Subcutaneous abdominal adipose tissue (tissue), 5 donors: ENCODE measurements at regions not wholly inside any gene's neighbourhood (a gene's known extent, or its start where the extent isn't known, plus 50 kb on each side); places are given as distances from the start of the nearest gene placed in this dataset.
"Not testable (repeated sequence)": the region's sequence is repeated elsewhere in the genome, so short reads cannot be mapped to it uniquely, and the experiment has no call there.

Experiments
- H3K27ac ChIP-seq: one replicate; pipeline ENCODE4 v1.7.0; 2013; ENCODE audit warnings: low read depth, mild to moderate bottlenecking, inconsistent platforms, low read length, moderate library complexity
- H3K27me3 ChIP-seq, 5 donors: one replicate each; pipeline ENCODE4 v1.7.0; 2013; ENCODE audit warnings: low read length in 5 of 5, inconsistent platforms in 1 of 5; ENCODE audit not compliant: control insufficient read depth in 5 of 5, insufficient read depth in 4 of 5
- H3K36me3 ChIP-seq, 5 donors: one replicate each; pipeline ENCODE4 v1.7.0; 2013; ENCODE audit warnings: low read length in 5 of 5; ENCODE audit not compliant: control insufficient read depth in 5 of 5, insufficient read depth in 5 of 5
- H3K4me1 ChIP-seq, 5 donors: one replicate each; pipeline ENCODE4 v1.7.0; 2013; ENCODE audit warnings: low read length in 5 of 5, mild to moderate bottlenecking in 3 of 5, moderate library complexity in 1 of 5; ENCODE audit not compliant: control insufficient read depth in 5 of 5, insufficient read depth in 5 of 5
- H3K4me3 ChIP-seq, 5 donors: one replicate each; pipeline ENCODE4 v1.7.0; 2013; ENCODE audit warnings: low read length in 5 of 5, low read depth in 1 of 5
- H3K9ac ChIP-seq, 5 donors: one replicate each; pipeline ENCODE4 v1.7.0; 2013; ENCODE audit warnings: low read length in 5 of 5, mild to moderate bottlenecking in 4 of 5, moderate library complexity in 3 of 5
- H3K9me3 ChIP-seq, 5 donors: one replicate each; pipeline ENCODE4 v1.7.0; 2013; ENCODE audit warnings: low read length in 5 of 5; ENCODE audit not compliant: control insufficient read depth in 5 of 5
- donor health status: healthy.
- donor health status: healthy.
- donor health status: healthy.
- donor health status: healthy.
- donor health status: healthy.

DNA sequence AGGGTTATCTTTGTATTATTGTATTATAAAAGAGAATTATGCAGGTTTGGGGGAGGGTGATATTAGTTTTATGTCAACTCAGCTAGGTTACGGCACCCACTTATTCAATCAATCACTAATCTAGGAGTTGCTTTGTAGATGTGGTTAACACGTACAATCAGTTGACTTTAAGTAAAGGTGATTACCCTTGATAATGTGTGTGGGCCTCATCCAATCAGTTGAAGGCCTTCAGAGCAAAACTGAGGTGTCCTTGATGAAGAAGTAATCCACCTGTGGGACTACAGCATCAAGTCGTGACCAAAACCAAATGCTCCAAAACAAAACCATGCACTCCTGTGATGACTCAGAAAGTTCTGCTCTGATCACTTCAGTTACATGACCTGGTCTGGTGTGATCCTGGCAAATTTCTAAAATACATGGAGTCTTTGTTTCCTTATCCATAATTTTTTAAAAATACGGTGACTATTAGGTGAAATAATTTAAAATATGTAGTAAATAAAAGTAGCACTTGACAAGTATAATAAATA is 114.1 kb downstream of the IYD start:
- H3K36me3 ChIP-seq, result no peaks in the 10 kb centered on the region
- peaks cover 0 to 5% (median 0%) of the 10 kb centered on the region in 5 donors for H3K9me3 ChIP-seq
- H3K4me1 ChIP-seq, result peaks cover 0 to 26% (median 3%) of the 10 kb centered on the region in 5 donors
- no peak overlapping the region for H3K27ac ChIP-seq
- no peaks in the 10 kb centered on the region for H3K27me3 ChIP-seq
- H3K9ac ChIP-seq, result no peak overlapping the region
- no peak overlapping the region for H3K4me3 ChIP-seq

DNA sequence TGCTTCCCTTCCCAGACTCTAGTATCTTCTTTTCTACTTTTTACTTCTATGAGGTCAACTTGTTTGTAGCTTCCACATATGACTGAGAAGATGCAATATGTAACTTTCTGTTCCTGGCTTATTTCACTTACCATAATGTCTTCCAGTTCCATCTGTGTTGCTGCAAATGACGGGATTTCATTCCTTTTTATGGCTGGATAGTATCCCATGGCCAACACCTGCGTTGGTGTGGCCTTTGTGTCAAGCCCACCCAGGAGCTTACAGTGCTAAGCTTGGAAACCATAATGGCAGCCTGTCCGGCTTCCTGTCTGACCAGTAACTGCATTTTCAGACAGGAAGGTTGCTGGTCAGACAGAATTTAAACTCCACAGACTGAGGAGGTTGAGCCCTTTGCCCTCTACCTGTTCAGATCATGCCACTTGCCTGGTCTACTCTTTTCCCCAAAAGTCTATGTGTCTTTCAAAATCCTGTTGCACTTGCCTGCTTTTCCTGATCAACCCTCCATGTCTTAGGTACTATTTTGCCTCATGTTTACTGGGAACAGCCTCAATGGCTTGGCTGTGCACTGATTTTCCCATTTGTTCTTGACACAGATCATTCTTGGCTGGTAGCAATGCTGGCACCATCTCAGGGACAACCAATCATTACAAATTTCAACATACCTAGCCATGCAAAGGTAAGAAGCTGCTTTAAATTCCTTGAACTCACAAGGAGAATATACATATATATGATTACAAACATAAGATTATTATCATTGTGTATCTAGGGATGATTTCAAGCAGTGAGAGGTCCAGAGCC is 114.3 kb upstream of the PLEKHG1 start:
- H3K27ac ChIP-seq, result peak overlapping the region; percentile 26
- H3K4me3 ChIP-seq, result no peak overlapping the region

GRCh38 chr6:150486048-150486447 is 113.6 kb upstream of the PLEKHG1 start:
- H3K4me1 ChIP-seq, result peaks cover 0 to 17% (median 0%) of the 10 kb centered on the region in 5 donors
- no peak overlapping the region for H3K9ac ChIP-seq
- H3K27ac ChIP-seq, result peak overlapping the region; percentile 26
- no peaks in the 10 kb centered on the region for H3K9me3 ChIP-seq
- no peak overlapping the region for H3K4me3 ChIP-seq
- no peaks in the 10 kb centered on the region for H3K27me3 ChIP-seq
- no peaks in the 10 kb centered on the region for H3K36me3 ChIP-seq

More for the DNA sequence above, 114.3 kb upstream of the PLEKHG1 start:
- peaks cover 0 to 17% (median 0%) of the 10 kb centered on the region in 5 donors for H3K4me1 ChIP-seq
- no peaks in the 10 kb centered on the region for H3K36me3 ChIP-seq
- no peaks in the 10 kb centered on the region for H3K27me3 ChIP-seq
- H3K9ac ChIP-seq, result no peak overlapping the region
- no peaks in the 10 kb centered on the region for H3K9me3 ChIP-seq

DNA sequence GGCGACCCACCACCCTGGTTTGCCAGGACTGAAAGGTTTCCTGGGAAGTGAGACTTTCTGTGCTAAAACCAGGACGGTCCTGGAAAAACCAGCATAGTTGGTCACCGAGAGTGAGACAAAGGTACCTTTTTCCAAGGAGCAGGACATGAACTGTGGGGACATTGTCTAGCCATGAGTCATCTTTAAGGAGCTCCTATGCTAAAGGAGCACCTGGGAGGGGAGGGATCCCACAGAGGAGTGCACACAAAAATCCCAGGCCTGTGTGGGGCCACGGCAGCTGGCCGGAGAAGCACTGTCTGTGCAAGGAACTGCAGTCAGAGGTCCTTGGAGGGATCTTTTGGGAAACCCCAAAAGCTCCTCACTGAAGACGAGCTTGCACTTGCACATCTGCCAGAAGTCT is 109.1 kb upstream of the PLEKHG1 start:
- H3K4me3 ChIP-seq, result no peak overlapping the region

DNA sequence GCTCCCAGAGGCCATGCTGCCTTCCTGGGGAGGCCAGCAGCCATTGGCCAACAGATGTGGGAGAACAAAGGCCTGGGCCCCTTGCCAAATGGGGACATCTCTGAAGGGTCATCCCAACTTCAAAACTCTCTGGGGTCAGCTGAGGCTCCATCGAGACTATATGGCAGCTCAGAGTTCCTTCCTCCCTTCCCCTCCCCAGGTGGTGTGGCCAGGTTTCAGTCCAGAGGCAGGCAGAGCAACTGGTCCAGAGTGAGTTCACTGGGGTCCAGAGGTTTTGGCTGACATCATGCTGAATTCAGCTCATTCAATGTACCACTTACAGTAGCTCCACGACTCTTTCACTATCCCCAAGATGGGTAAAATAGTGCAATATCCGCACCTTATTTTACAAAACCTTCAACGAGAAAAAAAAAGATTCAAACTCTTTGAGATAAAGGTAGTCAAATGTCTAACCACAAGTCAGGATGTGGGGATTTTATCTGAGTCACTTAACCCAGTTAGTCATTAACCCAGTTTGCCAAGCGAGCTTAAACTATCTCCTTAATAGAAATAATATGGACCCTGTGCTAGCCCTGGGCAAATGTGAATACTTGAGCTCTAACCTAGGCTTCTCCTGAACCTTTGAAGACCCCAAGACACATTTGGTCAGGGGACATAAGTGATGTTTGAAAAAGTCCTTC is 108.4 kb upstream of the PLEKHG1 start:
- Histone ChIP-seq H3K4me3 (no peak overlapping the region), H3K27me3 (no peaks in the 10 kb centered on the region), H3K27ac (no peak overlapping the region), H3K9ac (no peak overlapping the region), H3K36me3 (no peaks in the 10 kb centered on the region), H3K9me3 (peaks cover 0 to 4% (median 0%) of the 10 kb centered on the region in 5 donors), H3K4me1 (peaks cover 1 to 19% (median 3%) of the 10 kb centered on the region in 5 donors)

More for the DNA sequence above, 109.1 kb upstream of the PLEKHG1 start:
- H3K9me3 ChIP-seq, result peaks cover 0 to 4% (median 0%) of the 10 kb centered on the region in 5 donors
- H3K27me3 ChIP-seq, result no peaks in the 10 kb centered on the region
- no peak overlapping the region for H3K27ac ChIP-seq
- no peaks in the 10 kb centered on the region for H3K36me3 ChIP-seq
- peaks cover 1 to 25% (median 3%) of the 10 kb centered on the region in 5 donors for H3K4me1 ChIP-seq
- no peak overlapping the region for H3K9ac ChIP-seq

DNA sequence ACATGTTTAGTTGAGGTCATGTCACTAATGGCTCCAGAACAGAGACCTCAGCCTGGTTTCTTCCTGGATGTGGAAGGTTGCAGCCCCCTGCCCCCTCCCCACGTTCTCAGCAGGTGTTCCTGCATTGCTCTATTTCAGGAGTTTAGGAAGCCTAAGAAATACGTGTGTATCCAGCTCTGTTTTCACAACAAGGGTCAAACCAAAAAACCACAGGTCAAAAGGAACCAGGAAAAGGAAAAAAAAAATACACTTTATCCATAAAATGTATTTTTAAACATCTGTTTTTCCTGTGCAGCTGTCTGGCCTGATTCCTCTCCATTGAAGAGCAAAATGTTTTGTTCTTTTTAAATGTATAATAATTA is 107.9 kb upstream of the PLEKHG1 start:
- Histone ChIP-seq H3K9me3 (peaks cover 0 to 4% (median 0%) of the 10 kb centered on the region in 5 donors), H3K4me3 (no peak overlapping the region), H3K9ac (no peak overlapping the region), H3K4me1 (peaks cover 1 to 14% (median 3%) of the 10 kb centered on the region in 5 donors), H3K27me3 (no peaks in the 10 kb centered on the region), H3K36me3 (no peaks in the 10 kb centered on the region), H3K27ac (no peak overlapping the region)

DNA sequence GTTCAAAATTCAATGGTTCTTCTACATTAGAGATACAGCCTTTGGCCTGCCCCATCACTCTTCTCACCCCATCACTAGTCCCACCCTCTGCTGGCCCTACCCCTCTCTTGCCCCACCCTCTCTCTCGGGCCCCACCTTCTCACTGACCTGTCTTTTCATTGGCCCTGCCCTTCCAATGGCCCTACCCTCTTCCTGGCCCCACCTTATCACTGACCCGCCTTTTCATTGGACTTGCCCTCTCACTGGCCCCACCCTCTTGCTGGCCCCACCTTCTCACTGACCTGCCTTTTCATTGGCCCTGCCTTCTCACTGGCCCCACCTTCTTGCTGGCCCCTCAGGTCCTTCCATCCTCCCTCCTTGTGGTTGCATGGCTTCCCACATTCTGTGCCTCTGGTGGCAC is 107.2 kb upstream of the PLEKHG1 start:
- Histone ChIP-seq H3K4me3 (no peak overlapping the region), H3K9ac (no peak overlapping the region), H3K4me1 (peaks cover 1 to 13% (median 3%) of the 10 kb centered on the region in 5 donors), H3K27me3 (no peaks in the 10 kb centered on the region), H3K9me3 (peaks cover 0 to 4% (median 0%) of the 10 kb centered on the region in 5 donors), H3K27ac (no peak overlapping the region), H3K36me3 (no peaks in the 10 kb centered on the region)

GRCh38 chr6:150492941-150493340 is 106.7 kb upstream of the PLEKHG1 start:
- Histone ChIP-seq H3K4me1 (peaks cover 1 to 13% (median 3%) of the 10 kb centered on the region in 5 donors), H3K36me3 (no peaks in the 10 kb centered on the region), H3K9ac (no peak overlapping the region), H3K9me3 (peaks cover 0 to 4% (median 0%) of the 10 kb centered on the region in 5 donors), H3K4me3 (no peak overlapping the region), H3K27ac (no peak overlapping the region), H3K27me3 (no peaks in the 10 kb centered on the region)

GRCh38 chr6:150493552-150493951 is 106.1 kb upstream of the PLEKHG1 start:
- H3K9ac ChIP-seq, H3K27me3 ChIP-seq, H3K36me3 ChIP-seq, H3K9me3 ChIP-seq, H3K27ac ChIP-seq, H3K4me3 ChIP-seq: not testable (repeated sequence)
- H3K4me1 ChIP-seq, result peaks cover 1 to 13% (median 3%) of the 10 kb centered on the region in 5 donors

- peaks cover 0 to 4% (median 0%) of the 10 kb centered on the region in 5 donors for H3K9me3 ChIP-seq
- H3K4me1 ChIP-seq, result peaks cover 1 to 13% (median 3%) of the 10 kb centered on the region in 5 donors
- H3K27ac ChIP-seq, result no peak overlapping the region
- H3K4me3 ChIP-seq, result no peak overlapping the region
- H3K36me3 ChIP-seq, result no peaks in the 10 kb centered on the region
- no peak overlapping the region for H3K9ac ChIP-seq
- no peaks in the 10 kb centered on the region for H3K27me3 ChIP-seq
These were observed 105.4 kb upstream of the PLEKHG1 start for GRCh38 chr6:150494241-150494640.
